ENCODE measurements at regions not wholly inside any gene's neighbourhood (a gene's known extent, or its start where the extent isn't known, plus 50 kb on each side); places are given as distances from the start of the nearest gene placed in this dataset.

GRCh38 chr4:57190601-57191481 lies 80.7 kb upstream of the IGFBP7 start:
- TF ChIP-seq ZNF585B (tag by site-specific recombination; IDR thresholded peaks at IDR 0.05): no peak
- no peak for TF ChIP-seq ZNF391 (tag by site-specific recombination; IDR thresholded peaks at IDR 0.05; ENCODE audit: borderline replicate concordance, low read depth)
